DMS153 treated with DMSO at 0.1 percent for 48 hours (cell line): ENCODE measurements at regions not wholly inside any gene's neighbourhood (a gene's known extent, or its start where the extent isn't known, plus 50 kb on each side); places are given as distances from the start of the nearest gene placed in this dataset.
"Not testable (repeated sequence)": the region's sequence is repeated elsewhere in the genome, so short reads cannot be mapped to it uniquely, and the experiment has no call there.

ENCODE experiments used
- DNase-seq: peaks from one replicate; lab custom pipeline; 2025; ENCODE audit not compliant: unreplicated experiment; lab: John Stamatoyannopoulos, UW

- no peak for DNase-seq
Observed at GRCh38 chr4:114087596-114088230, 108.3 kb upstream of the ARSJ start.

- DNase-seq = no peak
Observed at GRCh38 chr4:114088481-114088880, 109.0 kb upstream of the ARSJ start.

- no peak for DNase-seq
Observed at GRCh38 chr4:114091546-114091945, 112.1 kb upstream of the ARSJ start.

GRCh38 chr4:114093221-114093715 lies 113.8 kb upstream of the ARSJ start:
- no peak for DNase-seq

GRCh38 chr4:114100288-114101031 lies 121.0 kb upstream of the ARSJ start:
- DNase-seq = no peak

GRCh38 chr4:114103908-114104307 lies 124.5 kb upstream of the ARSJ start:
- DNase-seq = no peak

GRCh38 chr4:114108869-114109268 lies 129.4 kb upstream of the ARSJ start:
- DNase-seq = no peak

- DNase-seq = no peak
Observed at GRCh38 chr4:114109776-114110175, 130.3 kb upstream of the ARSJ start.

- no peak for DNase-seq
Observed at GRCh38 chr4:114115526-114115925, 136.1 kb upstream of the ARSJ start.

- DNase-seq = no peak
Observed at GRCh38 chr4:114116861-114117260, 137.4 kb upstream of the ARSJ start.

- no peak for DNase-seq
Observed at GRCh38 chr4:114121221-114121620, 141.8 kb upstream of the ARSJ start.

GRCh38 chr4:114132199-114132598 lies 152.8 kb upstream of the ARSJ start:
- no peak for DNase-seq

- no peak for DNase-seq
Observed at GRCh38 chr4:114132830-114133229, 153.4 kb upstream of the ARSJ start.

- no peak for DNase-seq
Observed at GRCh38 chr4:114136069-114136468, 156.6 kb upstream of the ARSJ start.

GRCh38 chr4:114137984-114138383 lies 158.5 kb upstream of the ARSJ start:
- DNase-seq = no peak

GRCh38 chr4:114146947-114147618 lies 167.6 kb upstream of the ARSJ start:
- DNase-seq = no peak

- DNase-seq = not testable (repeated sequence)
Observed at GRCh38 chr4:114147619-114148208, 168.3 kb upstream of the ARSJ start.

- DNase-seq = not testable (repeated sequence)
Observed at GRCh38 chr4:114148372-114149070, 169.1 kb upstream of the ARSJ start.

- no peak for DNase-seq
Observed at GRCh38 chr4:114156371-114156770, 176.9 kb upstream of the ARSJ start.

- no peak for DNase-seq
Observed at GRCh38 chr4:114161809-114162208, 182.4 kb upstream of the ARSJ start.

GRCh38 chr4:114163051-114163450 lies 183.6 kb upstream of the ARSJ start:
- no peak for DNase-seq
